Panc1 (cell line): ENCODE measurements at regions not wholly inside any gene's neighbourhood (a gene's known extent, or its start where the extent isn't known, plus 50 kb on each side); places are given as distances from the start of the nearest gene placed in this dataset.

Experiments used
- CTCF ChIP-seq: fragments of 450-650 bp; IDR thresholded peaks from 2 replicates; pipeline ENCODE4 v1.5.1; 2017; ENCODE audit warnings: mild to moderate bottlenecking
- POLR2AphosphoS5 ChIP-seq: IDR thresholded peaks from 2 replicates; pipeline ENCODE4 v1.6.1; 2012; ENCODE audit warnings: mild to moderate bottlenecking, low read depth, low read length, moderate library complexity

GRCh38 chr15:79535536-79535935 lies 103.4 kb downstream of the MINAR1 start:
- TF ChIP-seq CTCF, result no peak
- TF ChIP-seq POLR2AphosphoS5, result no peak
